VCaP (cell line): ENCODE measurements at regions not wholly inside any gene's neighbourhood (a gene's known extent, or its start where the extent isn't known, plus 50 kb on each side); places are given as distances from the start of the nearest gene placed in this dataset.

Experiments used
- H3K27ac ChIP-seq: fragments of 450-650 bp; 2 replicates; pipeline ENCODE4 v1.5.1; 2017
- TF ChIP-seq, protein P1 (sequence below): fragments of 450-650 bp; conservative IDR thresholded peaks from 2 replicates; pipeline ENCODE4 v1.5.1; 2017; ENCODE audit warnings: mild to moderate bottlenecking, moderate library complexity

DNA sequence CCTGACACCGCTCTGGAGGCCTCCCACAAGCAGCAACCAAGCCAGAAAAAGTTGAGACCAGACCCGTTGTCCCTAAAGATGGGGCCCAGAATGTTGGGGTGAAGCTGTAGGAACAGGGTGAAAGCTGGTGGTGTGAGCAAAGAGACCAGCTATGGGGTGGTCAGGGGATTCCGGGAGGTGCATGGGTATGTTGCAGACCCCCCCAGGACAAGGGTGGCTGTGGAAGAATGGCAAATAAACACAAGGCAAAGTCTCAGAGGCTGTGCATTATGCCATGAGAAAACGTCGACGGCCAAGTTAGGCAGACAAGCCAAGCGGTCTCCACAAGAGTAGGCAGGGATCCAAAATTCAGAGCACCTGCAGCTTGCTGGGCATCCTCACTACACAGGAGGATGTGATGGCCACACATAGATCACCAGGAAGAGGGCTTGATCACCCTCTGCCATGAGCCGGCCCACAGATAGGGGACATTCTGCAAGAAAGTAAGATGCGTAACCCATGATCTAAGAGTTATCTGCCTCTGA is 58.8 kb upstream of the KCNA1 start:
- TF ChIP-seq, protein P1, sequence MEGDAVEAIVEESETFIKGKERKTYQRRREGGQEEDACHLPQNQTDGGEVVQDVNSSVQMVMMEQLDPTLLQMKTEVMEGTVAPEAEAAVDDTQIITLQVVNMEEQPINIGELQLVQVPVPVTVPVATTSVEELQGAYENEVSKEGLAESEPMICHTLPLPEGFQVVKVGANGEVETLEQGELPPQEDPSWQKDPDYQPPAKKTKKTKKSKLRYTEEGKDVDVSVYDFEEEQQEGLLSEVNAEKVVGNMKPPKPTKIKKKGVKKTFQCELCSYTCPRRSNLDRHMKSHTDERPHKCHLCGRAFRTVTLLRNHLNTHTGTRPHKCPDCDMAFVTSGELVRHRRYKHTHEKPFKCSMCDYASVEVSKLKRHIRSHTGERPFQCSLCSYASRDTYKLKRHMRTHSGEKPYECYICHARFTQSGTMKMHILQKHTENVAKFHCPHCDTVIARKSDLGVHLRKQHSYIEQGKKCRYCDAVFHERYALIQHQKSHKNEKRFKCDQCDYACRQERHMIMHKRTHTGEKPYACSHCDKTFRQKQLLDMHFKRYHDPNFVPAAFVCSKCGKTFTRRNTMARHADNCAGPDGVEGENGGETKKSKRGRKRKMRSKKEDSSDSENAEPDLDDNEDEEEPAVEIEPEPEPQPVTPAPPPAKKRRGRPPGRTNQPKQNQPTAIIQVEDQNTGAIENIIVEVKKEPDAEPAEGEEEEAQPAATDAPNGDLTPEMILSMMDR: no peak
- H3K27ac ChIP-seq: no peak overlapping the region

DNA sequence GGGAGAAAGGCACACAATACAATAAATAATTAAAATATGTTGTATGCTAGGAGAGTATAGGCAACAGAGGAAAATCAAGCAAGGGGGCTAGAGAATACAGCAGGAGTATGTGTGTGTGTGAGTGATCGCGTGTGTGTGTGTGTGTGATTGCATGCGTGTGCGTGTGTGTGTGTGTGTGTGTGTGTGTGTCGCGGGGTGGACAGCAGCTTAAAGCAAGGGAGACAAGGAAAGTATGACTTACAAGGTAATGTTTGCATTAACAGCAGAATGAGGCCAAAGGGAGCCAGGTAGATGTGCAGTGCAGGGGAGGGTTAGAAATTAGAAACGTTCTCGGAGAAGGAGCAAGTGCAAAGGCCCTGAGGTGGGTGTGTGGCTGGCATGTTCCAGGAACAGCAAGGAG is 57.4 kb upstream of the KCNA1 start:
- TF ChIP-seq, protein P1: no peak
- H3K27ac ChIP-seq: no peak overlapping the region

DNA sequence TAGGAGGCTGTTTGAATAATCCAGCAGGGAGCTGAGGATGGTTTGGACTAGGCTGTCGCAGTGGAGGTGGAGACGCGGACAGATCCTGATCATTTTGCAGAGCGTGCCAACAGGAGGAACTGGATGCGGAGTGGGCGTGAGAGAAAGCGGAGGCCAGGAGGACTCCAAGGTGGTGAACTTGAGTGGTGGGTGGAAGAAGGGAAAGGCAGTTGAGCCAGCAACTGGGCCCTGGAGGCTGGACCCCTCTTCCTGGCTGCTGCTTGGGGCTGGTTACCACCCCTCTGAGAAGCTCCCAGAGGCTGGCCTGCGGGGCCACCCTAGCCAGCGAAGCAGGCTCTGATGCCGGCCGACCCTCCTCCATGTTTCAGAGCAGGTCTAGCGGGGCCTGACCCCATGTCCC is 56.8 kb upstream of the KCNA1 start:
- H3K27ac ChIP-seq: no peak overlapping the region
- TF ChIP-seq, protein P1: no peak

DNA sequence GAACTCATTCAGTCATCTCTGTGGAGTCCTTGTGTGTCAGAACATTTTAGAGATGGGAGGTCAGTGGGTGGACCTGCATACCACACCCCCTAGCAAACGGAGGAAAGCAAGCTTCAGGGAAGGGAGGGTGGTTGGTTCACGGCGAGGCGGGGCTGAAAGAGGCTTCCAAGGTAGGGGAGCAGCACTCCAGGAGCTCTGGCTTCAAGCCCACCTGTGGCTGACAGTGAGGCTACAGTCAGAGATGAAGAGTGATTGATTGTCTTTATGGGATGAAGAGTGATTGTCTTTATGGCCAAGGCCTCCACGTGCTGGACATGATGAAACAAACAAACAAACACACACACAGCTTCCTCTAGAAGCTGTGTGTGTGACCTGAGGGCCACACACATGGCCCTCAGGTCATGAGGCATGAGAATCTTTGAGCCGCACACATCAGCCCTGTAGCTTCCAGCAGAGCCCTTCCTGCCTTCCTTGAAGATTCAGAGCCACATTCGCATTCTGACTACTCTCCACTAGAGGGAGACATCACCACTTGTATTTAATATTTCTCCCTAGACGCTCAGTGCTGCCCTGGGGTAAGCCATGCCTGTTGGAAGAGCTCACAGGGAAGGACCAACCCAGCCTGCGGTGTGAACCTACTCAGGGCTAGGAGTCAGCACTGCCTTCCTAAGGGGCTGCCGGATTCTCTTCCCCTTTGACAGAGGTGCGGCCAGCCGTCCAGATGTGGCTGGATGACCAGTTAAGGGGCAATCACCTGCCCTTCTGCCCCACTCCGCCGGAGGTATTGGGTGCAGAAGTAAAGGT is 54.4 kb upstream of the KCNA1 start:
- H3K27ac ChIP-seq: no peak overlapping the region
- TF ChIP-seq, protein P1: peak; percentile 89

DNA sequence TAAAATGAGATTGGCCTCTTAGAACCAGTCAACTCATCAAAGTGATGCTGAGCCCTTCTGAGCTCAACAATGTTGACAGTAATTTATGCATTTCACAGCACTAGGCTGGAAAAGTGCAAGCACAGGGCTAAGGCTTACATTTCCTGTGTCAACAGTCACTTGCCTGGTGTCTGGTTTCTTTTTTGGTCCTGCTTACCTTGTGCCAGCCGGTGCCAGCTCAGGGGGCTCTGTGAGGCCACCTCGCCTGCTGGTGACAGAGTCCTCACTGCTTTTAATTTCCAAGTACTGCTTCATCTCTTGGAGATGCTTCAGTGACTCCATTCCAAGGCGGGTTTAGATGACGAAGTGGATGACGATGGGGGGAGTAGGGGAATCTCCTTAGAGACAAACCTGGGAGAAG is 53.1 kb upstream of the KCNA1 start:
- peak overlapping the region; percentile 32; the same call in 1 of the 2 replicates for H3K27ac ChIP-seq
- TF ChIP-seq, protein P1: no peak

DNA sequence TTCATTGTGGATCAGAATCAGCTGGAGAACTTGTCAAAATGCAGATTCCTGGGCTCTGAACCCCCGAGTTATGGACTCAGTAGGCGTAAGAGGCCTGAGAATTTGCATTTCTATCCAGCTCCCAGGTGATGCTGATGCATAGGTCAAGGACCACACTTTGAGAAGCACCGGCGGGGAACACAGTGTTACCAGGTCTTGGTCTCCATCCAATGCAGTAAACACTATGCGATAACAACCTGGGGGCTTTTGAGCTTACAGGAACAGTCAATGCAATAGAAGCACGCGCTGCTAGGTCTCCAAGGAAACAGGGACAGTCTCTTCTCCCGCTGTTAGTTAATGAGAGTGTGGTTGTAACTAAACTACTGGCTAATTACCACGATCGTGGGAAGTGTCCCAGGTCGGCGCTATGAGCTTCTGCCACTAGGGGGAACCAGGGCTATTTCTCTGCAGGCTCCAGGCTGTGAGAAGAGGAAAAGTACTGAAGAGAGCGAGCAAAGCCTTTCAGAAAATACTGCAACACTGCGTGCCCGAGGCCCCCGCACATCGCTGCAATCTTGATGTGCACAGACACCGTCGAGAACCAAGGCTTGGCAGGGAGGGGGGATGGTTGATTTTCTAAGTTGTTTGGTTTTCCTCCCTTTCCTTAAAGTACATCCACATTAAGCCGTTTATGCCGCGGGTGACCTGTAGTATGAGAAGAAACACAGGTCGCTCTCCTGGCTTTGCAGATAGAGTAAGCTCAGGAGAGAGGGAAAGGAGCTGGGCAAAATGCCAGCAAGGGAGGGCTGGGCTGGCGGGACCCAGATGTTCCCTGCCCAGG is 52.0 kb upstream of the KCNA1 start:
- peak overlapping the region; percentile 74 for H3K27ac ChIP-seq
- TF ChIP-seq, protein P1: peak; percentile 95

DNA sequence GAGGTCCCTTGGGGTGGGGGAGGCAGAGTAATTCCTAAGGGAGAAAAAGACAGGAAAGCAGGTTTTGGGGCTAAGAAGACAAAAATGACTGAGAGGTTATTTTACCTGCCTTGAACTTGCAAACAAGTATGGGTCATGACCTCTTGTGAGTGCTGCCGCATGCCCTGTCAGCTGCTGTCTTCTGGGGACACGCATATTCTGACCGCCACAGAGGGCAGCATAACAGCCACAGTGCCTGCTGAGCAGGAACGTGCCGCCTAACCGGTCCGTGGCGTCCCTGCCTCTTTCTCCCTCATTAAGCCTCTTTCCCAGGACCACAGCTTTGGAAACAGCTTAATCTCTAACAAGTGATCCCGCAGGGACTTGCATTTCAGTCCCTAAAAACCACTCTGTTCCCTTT is 51.3 kb upstream of the KCNA1 start:
- TF ChIP-seq, protein P1: peak; percentile 25
- peak overlapping the region; percentile 74 for H3K27ac ChIP-seq
